ENCODE measurements at regions not wholly inside any gene's neighbourhood (a gene's known extent, or its start where the extent isn't known, plus 50 kb on each side); places are given as distances from the start of the nearest gene placed in this dataset.

- no peak for TF ChIP-seq CTCF (IDR thresholded peaks at IDR 0.05; ENCODE audit: unreplicated experiment)
- Mint-ChIP-seq H3K36me3 (ENCODE audit: insufficient read depth, unreplicated experiment) (no peaks in the 10 kb centered on the region), H3K27ac (ENCODE audit: unreplicated experiment) (no peak overlapping the region), H3K9me3 (ENCODE audit: low read depth, unreplicated experiment) (peaks cover 15% of the 10 kb centered on the region), H3K4me3 (ENCODE audit: low read depth, unreplicated experiment) (no peak overlapping the region), H3K4me1 (ENCODE audit: low read depth, unreplicated experiment) (no peaks in the 10 kb centered on the region), H3K27me3 (ENCODE audit: unreplicated experiment) (no peaks in the 10 kb centered on the region)
- DNase-seq, result no peak
- intact Hi-C loops (cut with micrococcal nuclease; ENCODE audit: unreplicated experiment), result no loop called here
- CTCF ChIA-PET, result interaction anchor here (0.6 kb wide), 1 partner anchor 249 kb away, joined by 3 read pairs; no protein-coding TSS in a partner anchor
- no TSS peak for BruUV-seq (replicated peaks)
Observed at GRCh38 chr5:6115852-6116251, 262.5 kb downstream of the MED10 start.

GRCh38 chr5:6112538-6112937, 265.8 kb downstream of the MED10 start:
- TF ChIP-seq CTCF (IDR thresholded peaks at IDR 0.05; ENCODE audit: unreplicated experiment), result no peak
- no peaks in the 10 kb centered on the region for H3K27me3 Mint-ChIP-seq (ENCODE audit: unreplicated experiment)
- CTCF ChIA-PET, result no interaction called here
- H3K9me3 Mint-ChIP-seq (ENCODE audit: low read depth, unreplicated experiment), result peaks cover 9% of the 10 kb centered on the region
- no peak overlapping the region for H3K27ac Mint-ChIP-seq (ENCODE audit: unreplicated experiment)
- no peaks in the 10 kb centered on the region for H3K4me1 Mint-ChIP-seq (ENCODE audit: low read depth, unreplicated experiment)
- DNase-seq, result no peak
- H3K4me3 Mint-ChIP-seq (ENCODE audit: low read depth, unreplicated experiment), result no peak overlapping the region
- intact Hi-C loops (cut with micrococcal nuclease; ENCODE audit: unreplicated experiment), result no loop called here
- H3K36me3 Mint-ChIP-seq (ENCODE audit: insufficient read depth, unreplicated experiment), result no peaks in the 10 kb centered on the region
- BruUV-seq (replicated peaks), result no TSS peak

- H3K4me1 Mint-ChIP-seq (ENCODE audit: low read depth, unreplicated experiment), result no peaks in the 10 kb centered on the region
- H3K4me3 Mint-ChIP-seq (ENCODE audit: low read depth, unreplicated experiment), result no peak overlapping the region
- CTCF ChIA-PET, result no interaction called here
- H3K27me3 Mint-ChIP-seq (ENCODE audit: unreplicated experiment), result no peaks in the 10 kb centered on the region
- peaks cover 7% of the 10 kb centered on the region for H3K9me3 Mint-ChIP-seq (ENCODE audit: low read depth, unreplicated experiment)
- BruUV-seq (replicated peaks), result no TSS peak
- no peak for DNase-seq
- no peaks in the 10 kb centered on the region for H3K36me3 Mint-ChIP-seq (ENCODE audit: insufficient read depth, unreplicated experiment)
- TF ChIP-seq CTCF (IDR thresholded peaks at IDR 0.05; ENCODE audit: unreplicated experiment), result no peak
- H3K27ac Mint-ChIP-seq (ENCODE audit: unreplicated experiment), result no peak overlapping the region
- intact Hi-C loops (cut with micrococcal nuclease; ENCODE audit: unreplicated experiment), result no loop called here
Observed at GRCh38 chr5:6112125-6112524, 266.2 kb downstream of the MED10 start.

- CTCF ChIA-PET, result no interaction called here
- DNase-seq, result no peak
- no TSS peak for BruUV-seq (replicated peaks)
- intact Hi-C loops (cut with micrococcal nuclease; ENCODE audit: unreplicated experiment), result no loop called here
- Mint-ChIP-seq H3K4me1 (ENCODE audit: low read depth, unreplicated experiment) (no peaks in the 10 kb centered on the region), H3K27me3 (ENCODE audit: unreplicated experiment) (no peaks in the 10 kb centered on the region), H3K9me3 (ENCODE audit: low read depth, unreplicated experiment) (peaks cover 6% of the 10 kb centered on the region), H3K27ac (ENCODE audit: unreplicated experiment) (no peak overlapping the region), H3K36me3 (ENCODE audit: insufficient read depth, unreplicated experiment) (no peaks in the 10 kb centered on the region), H3K4me3 (ENCODE audit: low read depth, unreplicated experiment) (no peak overlapping the region)
- TF ChIP-seq CTCF (IDR thresholded peaks at IDR 0.05; ENCODE audit: unreplicated experiment), result no peak
Observed at GRCh38 chr5:6111131-6111530, 267.2 kb downstream of the MED10 start.

All from Calu3 (cell line).